Cardiac fibroblast (primary cell): ENCODE measurements at regions not wholly inside any gene's neighbourhood (a gene's known extent, or its start where the extent isn't known, plus 50 kb on each side); places are given as distances from the start of the nearest gene placed in this dataset.
"Not testable (repeated sequence)": the region's sequence is repeated elsewhere in the genome, so short reads cannot be mapped to it uniquely, and the experiment has no call there.

Source experiments
- DNase-seq, 2 donors: peaks; one replicate each; pipeline versions ENCODE4 v3.0.0 to v3.0.0-alpha.2; 2010; ENCODE audit warnings: low read depth in 2 of 2
- H3K4me3 ChIP-seq, 2 donors: replicated peaks in 1 of 2; 1 replicate in 1 of 2; 2 replicates in 1 of 2; pipeline ENCODE4 v1.5.1; 2011; ENCODE audit warnings: low read depth in 2 of 2, low read length in 2 of 2, mild to moderate bottlenecking in 2 of 2, moderate library complexity in 1 of 2
- CTCF ChIP-seq: IDR thresholded peaks from one replicate; pipeline ENCODE4 v1.5.1; 2011; ENCODE audit warnings: low read depth, mild to moderate bottlenecking, low read length, inconsistent platforms

- DNase-seq: no peak
Observed at GRCh38 chr1:224053456-224053855, 60.5 kb upstream of the FBXO28 start.

GRCh38 chr1:224052772-224053171, 61.1 kb upstream of the FBXO28 start:
- peak; percentile 15 to 84 for DNase-seq
- TF ChIP-seq CTCF: no peak
- H3K4me3 ChIP-seq: no peak overlapping the region

More at GRCh38 chr1:224053456-224053855, 60.5 kb upstream of the FBXO28 start:
- no peak for TF ChIP-seq CTCF
- no peak overlapping the region for H3K4me3 ChIP-seq

- not testable (repeated sequence) for DNase-seq, H3K4me3 ChIP-seq
Observed at GRCh38 chr1:224051782-224052181, 62.1 kb upstream of the FBXO28 start.

- DNase-seq: no peak
- no peak overlapping the region for H3K4me3 ChIP-seq
- TF ChIP-seq CTCF: no peak
Observed at GRCh38 chr1:224051086-224051406, 62.9 kb upstream of the FBXO28 start.

- DNase-seq: peak in 1 of 2 donors; percentile 43
- no peak for TF ChIP-seq CTCF
- H3K4me3 ChIP-seq: no peak overlapping the region
Observed at GRCh38 chr1:224047538-224047937, 66.4 kb upstream of the FBXO28 start.

- no peak for TF ChIP-seq CTCF
- DNase-seq: no peak
- no peak overlapping the region for H3K4me3 ChIP-seq
Observed at GRCh38 chr1:224045556-224045955, 68.4 kb upstream of the FBXO28 start.

- TF ChIP-seq CTCF: no peak
- no peak for DNase-seq
- H3K4me3 ChIP-seq: no peak overlapping the region
Observed at GRCh38 chr1:224044420-224044819, 69.5 kb upstream of the FBXO28 start.
